Iris pigment epithelial cell (primary cell): ENCODE measurements at regions not wholly inside any gene's neighbourhood (a gene's known extent, or its start where the extent isn't known, plus 50 kb on each side); places are given as distances from the start of the nearest gene placed in this dataset.

ENCODE experiments used
- DNase-seq: peaks from one replicate; pipeline ENCODE4 v3.0.0-alpha.2; 2011; ENCODE audit warnings: low read depth

DNA sequence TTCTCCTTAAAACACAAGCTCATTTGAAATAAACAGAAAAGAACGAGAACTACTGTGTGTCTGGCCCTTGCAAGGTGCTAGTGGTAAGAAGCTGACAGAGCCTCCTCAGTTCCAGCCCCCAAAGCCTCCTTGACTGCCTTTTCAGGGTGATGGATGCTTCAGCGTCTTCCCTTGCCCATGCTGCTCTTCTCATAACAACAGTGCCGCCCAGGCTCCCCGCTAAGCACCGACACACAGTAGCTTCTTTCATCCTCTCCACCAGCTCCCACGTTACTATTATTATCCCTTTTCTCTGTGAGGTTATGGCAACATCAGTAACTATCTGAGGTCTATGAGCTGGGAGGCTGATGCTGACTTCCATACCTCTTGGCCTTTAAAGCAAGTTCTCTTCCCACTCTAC is 418.6 kb downstream of the TSN start:
- DNase-seq, result no peak

DNA sequence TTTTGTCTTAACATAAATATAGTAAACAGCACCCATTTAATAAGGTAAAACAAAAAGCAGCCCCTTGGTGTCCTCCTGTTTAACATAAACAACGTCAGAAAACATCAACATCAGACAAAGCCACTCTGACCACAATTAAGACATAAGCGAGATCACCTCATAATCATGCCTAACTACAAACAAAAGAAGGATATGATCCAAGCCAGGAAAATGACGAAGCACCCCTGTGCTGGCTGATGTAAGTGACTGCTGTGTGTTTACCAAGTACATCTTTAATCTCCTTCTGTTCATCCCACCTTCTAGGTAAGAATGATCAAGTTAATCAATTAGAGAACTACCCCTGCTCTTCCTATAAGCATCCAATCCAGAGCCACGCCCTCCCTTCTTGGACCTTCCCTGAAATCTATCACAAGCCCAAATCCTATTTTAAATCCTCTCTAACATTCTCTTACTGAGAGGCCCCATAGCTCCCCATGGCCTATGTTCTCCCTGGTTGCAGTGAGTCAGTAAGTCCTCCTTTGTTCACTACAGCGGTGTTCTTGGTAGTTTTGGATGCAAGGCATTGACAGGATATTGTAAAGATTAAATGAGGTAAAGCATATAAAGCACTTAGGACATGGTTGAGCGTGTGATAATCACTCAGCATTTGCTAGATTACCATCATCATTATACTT is 424.2 kb downstream of the TSN start:
- DNase-seq, result peak; percentile 8

DNA sequence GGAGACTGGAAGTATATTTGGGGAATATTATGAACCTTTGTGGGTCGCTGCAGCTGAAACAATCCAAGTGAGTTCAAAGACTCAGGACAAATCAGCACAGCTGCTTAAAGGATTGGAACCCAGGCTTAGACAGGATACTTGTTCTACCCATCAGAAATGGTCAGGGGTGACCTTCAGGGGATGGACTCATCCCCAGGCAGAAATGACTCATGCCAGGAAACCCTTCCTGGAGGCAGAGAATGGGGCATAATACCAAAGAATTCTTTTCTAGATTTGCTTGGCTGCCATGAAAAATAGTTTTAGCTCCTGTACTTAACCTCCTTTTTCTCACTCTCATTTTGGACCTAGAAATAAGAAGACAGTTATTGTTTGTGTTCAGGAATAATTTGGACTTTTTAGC is 425.5 kb downstream of the TSN start:
- DNase-seq, result no peak

DNA sequence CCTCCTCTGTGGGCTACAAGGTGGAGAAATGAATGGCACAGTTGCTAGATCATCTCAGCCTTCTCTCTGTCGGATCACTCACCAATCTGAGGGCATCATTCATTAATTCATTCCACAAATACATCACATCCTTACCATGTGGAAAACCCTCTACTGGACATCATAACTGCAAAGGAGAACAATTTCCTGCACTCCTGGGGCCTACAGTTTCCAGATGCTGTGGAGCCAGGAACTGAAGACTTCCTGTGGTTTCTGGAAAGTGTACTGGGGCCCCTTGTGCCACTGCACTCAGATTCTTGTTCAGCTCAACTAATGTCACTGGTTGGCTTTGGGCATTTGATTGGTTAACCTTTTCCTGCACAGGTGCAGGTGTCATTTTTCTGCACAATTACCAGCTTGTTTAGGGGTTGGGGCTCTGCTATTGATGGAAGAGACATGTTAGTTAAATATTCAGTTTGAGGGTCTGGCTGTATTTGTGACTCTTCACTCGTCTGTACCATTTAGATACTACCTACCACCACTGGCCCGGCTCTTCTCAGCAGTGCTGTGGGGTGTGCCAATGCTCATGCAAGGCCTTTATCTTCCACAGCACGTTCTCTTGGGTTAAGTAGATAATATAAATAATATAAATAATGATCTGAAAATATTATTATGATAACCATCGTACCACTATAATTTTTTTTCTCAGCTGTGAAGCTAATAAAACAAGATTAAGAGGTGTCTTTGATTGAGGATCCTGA is 427.3 kb downstream of the TSN start:
- no peak for DNase-seq

DNA sequence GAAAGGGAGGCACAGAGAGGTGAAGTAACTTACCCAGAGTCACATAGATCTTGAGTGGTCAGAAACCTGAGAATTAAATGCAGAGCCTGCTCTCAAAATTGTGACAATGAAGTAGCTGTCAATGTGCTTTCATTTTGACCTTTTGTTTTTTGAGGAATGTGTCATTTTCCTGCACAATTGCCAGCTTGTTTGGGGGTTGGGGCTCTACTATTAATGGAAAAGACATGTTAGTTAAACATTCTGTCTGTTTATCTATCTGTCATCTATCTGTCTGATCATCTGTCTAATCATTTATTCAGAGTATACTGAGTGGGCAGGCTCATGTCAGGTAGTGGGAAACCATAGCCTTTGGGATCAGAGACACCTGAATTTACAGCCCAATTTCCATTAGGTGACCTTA is 428.4 kb downstream of the TSN start:
- DNase-seq, result no peak

DNA sequence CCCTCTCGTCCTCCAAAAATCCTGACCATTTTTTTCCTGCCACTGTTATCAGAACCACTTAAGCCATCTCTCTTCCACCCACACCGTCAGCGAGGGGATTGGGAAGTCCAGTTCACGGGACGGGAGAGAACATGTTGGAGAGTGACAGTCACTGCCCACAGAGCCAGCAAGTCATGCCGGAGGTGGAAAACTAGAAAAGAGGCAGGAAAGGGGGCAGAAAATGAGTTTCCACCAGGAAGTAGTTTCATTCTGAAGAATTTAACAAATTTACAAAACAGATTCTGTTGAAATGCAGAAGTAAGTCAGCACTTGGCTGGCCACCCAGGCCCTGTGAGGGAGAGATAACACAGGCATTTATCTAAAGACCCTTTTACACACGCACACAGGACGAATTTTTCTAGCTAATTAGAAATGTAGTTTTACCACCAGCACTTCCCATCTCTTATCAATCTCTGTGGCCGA is 431.3 kb downstream of the TSN start:
- DNase-seq, result no peak

DNA sequence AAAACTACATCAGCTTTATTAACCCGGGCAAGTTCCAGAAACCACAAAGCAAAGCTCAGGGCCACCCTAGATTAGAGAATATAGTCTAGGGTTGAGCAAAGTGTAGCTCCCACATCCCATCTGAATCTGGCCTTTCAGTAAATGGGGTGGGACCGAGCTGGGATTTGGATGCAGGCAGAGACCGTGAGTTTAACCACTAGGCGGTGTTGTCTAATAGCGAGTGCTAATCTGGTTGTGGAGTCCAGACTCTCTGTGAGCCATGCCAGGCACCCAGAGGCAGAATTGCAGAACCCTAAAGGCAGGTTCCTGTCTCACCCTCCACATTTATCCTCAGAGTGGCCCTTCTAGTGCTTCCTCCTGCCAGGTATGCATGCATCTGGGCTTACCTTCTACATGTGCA is 435.9 kb downstream of the TSN start:
- no peak for DNase-seq

- DNase-seq, result no peak
Observed at GRCh38 chr2:122193622-122194021, 438.2 kb downstream of the TSN start.

DNA sequence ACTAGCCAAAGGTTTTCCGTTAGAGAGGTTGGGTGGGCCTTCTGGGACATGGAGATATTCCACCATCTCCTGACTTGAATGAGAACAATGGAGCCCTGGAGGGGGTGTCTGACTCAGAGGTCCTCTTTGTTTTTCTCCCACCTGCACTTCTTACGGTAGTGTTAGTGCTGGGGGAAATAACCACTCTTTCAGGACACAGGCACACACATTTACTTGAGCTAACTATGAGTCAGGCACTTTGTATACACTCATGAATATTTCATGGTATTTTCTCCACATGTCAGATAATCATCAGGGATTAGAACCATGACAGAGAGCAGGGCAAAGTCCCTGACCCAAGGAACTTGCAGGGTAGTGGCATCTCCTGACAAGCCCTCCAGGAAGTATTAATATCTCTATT is 439.1 kb downstream of the TSN start:
- DNase-seq, result no peak

DNA sequence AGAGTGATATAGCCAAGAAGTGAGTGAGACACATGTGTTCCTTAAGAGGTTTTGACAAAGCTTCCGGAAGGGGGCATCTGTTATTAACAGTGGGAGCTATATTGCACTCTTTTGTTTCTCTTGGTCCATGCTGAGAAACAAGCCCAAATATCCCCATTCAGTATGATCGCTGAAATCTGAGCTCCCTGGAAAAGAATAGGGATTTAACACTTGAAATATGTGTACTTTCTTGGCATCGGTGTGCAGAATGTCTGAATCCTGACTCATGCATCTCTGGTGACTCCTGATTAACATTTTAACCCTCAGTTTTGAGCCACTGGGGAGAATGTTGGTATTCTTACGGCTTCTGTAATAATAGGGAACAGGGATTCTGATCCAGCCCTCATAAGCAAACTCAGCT is 448.1 kb downstream of the TSN start:
- peak; percentile 50 for DNase-seq

- no peak for DNase-seq
Observed at GRCh38 chr2:122205641-122206040, 450.2 kb downstream of the TSN start.

- DNase-seq, result peak; percentile 20
Observed at GRCh38 chr2:122206101-122206500, 450.6 kb downstream of the TSN start.

DNA sequence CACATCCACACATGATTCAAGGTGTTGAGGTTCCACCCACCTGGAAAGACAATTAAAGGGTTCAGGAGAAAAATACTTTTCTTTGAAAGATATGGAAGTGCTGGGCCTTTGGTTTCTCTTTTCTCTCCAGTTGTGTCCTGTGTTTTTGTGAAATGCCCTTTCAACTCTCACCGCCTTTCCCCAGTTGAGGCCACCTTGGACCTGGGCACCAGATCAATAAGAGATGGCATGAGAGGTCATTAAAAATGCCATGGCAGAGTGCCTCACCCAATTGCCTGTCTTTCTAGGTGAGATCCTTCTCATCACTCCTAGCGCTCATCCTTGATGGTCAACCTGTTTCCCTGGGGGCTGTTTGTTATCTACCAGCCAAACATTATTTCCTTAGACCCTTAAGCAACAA is 453.9 kb downstream of the TSN start:
- no peak for DNase-seq

GRCh38 chr2:122210065-122210464 is 454.6 kb downstream of the TSN start:
- no peak for DNase-seq

- DNase-seq, result no peak
Observed at GRCh38 chr2:122210898-122211856, 455.7 kb downstream of the TSN start.

- no peak for DNase-seq
Observed at GRCh38 chr2:122213312-122213711, 457.9 kb downstream of the TSN start.

GRCh38 chr2:122216071-122216470 is 460.6 kb downstream of the TSN start:
- DNase-seq, result no peak

- DNase-seq, result no peak
Observed at GRCh38 chr2:122216901-122217300, 461.4 kb downstream of the TSN start.

DNA sequence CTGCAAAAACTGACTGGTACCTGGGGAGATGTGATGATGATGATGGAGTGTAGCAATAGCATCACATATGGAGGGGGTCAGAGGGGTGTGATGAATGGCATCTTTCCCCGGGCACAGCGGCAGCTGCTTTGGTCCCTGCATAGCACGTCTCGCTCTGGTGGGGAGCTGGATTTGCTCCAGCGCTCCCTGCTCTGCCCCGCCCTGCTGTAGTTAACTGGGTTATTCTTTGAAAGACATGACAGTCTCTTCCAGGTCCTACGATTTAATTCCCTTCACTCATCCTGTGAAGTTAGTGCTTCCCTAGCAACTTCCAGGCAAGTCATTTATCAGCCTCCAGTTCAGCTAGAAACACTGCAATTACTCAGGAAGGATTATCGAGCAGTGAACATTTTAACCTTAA is 463.1 kb downstream of the TSN start:
- no peak for DNase-seq

- DNase-seq, result no peak
Observed at GRCh38 chr2:122219504-122219903, 464.1 kb downstream of the TSN start.

DNA sequence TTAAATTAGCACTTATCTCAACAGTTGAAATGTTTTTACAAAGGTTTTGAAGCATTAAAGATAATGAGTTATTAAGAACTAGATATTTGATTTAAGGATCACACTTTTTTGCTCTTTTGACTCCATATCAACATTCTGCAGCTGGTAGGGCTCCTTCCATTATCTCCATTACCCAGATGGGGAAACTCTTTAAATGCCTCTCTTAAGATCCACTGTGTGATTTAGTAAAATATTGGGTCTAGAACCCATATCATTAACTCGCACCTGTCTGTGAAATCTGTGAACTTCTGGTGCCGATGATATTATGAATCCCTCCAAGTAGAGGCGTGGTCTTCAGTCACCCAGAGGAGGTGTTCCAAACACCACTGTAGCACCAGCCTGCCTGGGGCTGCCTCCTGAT is 466.2 kb downstream of the TSN start:
- no peak for DNase-seq

DNA sequence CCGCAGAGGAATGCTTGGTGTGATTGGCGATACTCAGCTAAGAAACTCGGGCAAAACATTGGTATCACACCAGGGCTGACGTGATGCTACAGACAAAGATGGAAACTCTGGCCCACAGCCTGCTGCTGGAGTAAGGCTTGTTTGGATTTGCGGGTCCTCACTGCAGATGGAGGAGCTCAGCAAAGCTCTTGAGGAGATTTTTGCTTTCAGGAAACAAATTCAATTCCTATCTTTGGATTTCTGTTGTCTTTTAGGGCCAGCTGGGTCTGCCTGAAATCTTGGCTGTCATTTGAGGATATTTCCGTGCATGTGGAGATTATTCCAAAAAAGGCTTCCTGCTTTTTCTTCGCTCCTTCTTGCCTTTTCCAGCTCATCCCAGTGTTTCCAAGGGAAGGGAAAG is 475.8 kb downstream of the TSN start:
- no peak for DNase-seq

DNA sequence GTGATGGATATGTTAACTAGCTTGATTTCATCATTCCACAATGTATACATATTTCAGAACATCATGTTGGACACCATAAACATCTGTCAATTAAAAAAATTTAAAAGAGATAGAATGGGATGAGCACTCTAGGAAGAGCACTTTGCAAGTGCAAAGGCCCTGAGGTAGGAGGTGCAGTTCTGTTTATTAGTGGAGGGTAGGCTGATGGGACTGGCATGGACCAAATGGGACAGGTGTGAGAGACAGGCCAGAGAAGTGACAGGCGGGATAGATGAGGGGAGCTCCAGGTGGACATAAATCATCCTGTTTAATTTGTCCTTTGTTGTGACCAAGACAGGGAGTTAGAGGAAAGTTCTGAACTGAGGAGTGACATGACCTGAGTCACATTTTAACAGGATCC is 477.9 kb downstream of the TSN start:
- DNase-seq, result no peak
